Left ventricle myocardium superior (tissue), 1 donor: ENCODE measurements at regions not wholly inside any gene's neighbourhood (a gene's known extent, or its start where the extent isn't known, plus 50 kb on each side); places are given as distances from the start of the nearest gene placed in this dataset.
A peak's percentile ranks its signal among the peaks of the same experiment; 100 is the strongest.
"Not testable (repeated sequence)": the region's sequence is repeated elsewhere in the genome, so short reads cannot be mapped to it uniquely, and the experiment has no call there.

Source experiments
- ATAC-seq: fragments of 200-7000 bp; cut with Tn5 transposase; one replicate; pipeline ENCODE4 v1.9.1; 2020; ENCODE audit warnings: mild to moderate bottlenecking, moderate library complexity
- DNase-seq: peaks from one replicate; pipeline ENCODE4 v3.0.0-alpha.2; 2020
- intact Hi-C: fragments of 100-400 bp; cut with micrococcal nuclease; formaldehyde crosslinking; loops from one replicate; pipeline ENCODE4 v1.11.0; 2022
- donor health status: DM: no; HTN: yes; CAD: no; lungs with severe emphysema.

- no peak for ATAC-seq
- DNase-seq = no peak
- intact Hi-C loops = no loop called here
These were observed 72.3 kb upstream of the SH3RF1 start for GRCh38 chr4:169342906-169343564.

GRCh38 chr4:169342159-169342860 lies 71.6 kb upstream of the SH3RF1 start:
- ATAC-seq (no peak), DNase-seq (no peak)
- intact Hi-C loops = no loop called here

GRCh38 chr4:169341490-169341889 lies 70.7 kb upstream of the SH3RF1 start:
- ATAC-seq = no peak
- DNase-seq = no peak
- intact Hi-C loops = no loop called here

- no peak for ATAC-seq
- intact Hi-C loops = no loop called here
These were observed 70.1 kb upstream of the SH3RF1 start for GRCh38 chr4:169340834-169341233.

DNA sequence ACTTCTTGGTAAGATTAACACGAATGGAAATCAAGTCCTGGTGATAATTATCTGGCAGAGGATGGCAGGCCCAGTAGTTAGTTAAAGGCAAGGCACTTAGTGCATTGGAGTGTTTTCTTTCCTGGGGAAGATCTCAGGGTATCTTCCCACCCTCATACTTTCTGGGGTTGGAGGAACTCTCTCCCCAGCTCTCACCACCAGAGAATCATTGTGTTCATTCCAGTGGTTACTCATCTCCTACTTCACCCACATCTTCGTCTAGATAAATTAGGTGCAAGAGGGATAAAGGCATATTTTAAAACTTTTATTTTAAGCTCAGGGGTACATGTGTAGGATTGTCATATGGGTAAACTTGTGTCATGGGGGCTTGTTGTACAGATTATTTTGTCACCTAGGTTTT lies 67.5 kb upstream of the SH3RF1 start:
- no peak for ATAC-seq
- intact Hi-C loops = no loop called here
- DNase-seq = no peak

More at GRCh38 chr4:169340834-169341233, 70.1 kb upstream of the SH3RF1 start:
- no peak for DNase-seq

DNA sequence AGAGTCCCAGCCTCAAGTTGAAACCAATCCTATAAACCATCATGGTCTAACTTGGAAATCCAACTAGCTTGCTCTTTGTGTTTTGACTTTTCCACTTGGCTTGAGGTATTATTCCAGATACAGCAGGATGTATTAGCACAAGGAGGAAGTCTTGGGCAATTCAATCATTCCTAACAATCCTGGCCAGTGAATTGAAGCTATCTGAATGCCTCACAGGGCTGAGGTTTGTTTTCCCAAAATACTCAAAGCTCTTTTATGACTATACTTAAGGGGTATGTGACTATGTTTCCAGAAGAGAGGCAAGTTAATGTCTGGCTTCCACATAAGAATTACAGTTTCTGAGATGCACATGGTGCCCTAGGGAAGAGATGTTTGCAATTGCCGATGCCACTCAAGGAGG lies 66.8 kb upstream of the SH3RF1 start:
- DNase-seq (no peak), ATAC-seq (no peak)
- intact Hi-C loops = no loop called here

DNA sequence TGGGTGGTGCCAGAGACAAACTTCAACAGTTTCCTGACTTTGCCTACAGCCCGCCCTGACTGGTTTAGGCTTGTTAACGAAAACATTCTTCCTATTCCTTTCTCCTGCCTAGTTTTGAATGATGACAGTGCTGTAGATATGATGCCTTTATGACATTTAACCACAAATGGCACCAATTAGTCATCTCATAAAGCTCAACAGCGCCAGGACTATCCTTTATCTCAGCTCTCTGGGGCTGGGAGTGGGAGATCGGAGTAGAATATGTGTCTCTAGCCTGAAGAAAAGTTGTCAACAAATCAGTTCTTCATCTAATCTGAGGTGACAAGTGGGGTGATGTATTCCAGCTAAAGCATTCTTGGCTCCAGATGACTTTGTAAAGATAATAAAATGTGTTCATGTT lies 64.6 kb upstream of the SH3RF1 start:
- ATAC-seq = peak; percentile 18
- intact Hi-C loops = no loop called here
- no peak for DNase-seq

- DNase-seq (no peak), ATAC-seq (no peak)
- intact Hi-C loops = no loop called here
These were observed 63.6 kb upstream of the SH3RF1 start for GRCh38 chr4:169334335-169334734.

GRCh38 chr4:169333265-169333664 lies 62.5 kb upstream of the SH3RF1 start:
- ATAC-seq (no peak), DNase-seq (no peak)
- intact Hi-C loops = no loop called here

GRCh38 chr4:169332583-169332982 lies 61.8 kb upstream of the SH3RF1 start:
- intact Hi-C loops = no loop called here
- no peak for DNase-seq
- ATAC-seq = no peak

DNA sequence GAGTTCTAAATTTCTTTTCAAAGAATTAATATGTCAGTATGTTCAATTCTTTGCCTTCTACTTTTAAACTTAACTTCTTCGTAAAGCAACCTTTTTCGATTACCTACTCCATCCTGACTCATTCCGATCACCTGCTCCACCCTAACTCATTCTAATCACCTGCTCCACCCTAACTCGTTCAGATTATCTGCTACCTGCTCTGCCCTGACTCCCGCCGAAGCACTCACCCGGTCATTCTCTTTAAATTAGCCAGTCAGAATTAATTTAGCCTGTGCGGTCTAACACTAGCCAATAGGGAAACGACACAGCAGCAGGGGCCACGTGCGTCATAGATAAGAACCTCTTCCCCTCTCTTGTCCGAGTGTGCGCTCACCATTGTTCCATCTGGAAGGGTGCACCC lies 60.1 kb upstream of the SH3RF1 start:
- ATAC-seq (no peak), DNase-seq (no peak)
- intact Hi-C loops = no loop called here

- ATAC-seq = no peak
- intact Hi-C loops = no loop called here
- DNase-seq = no peak
These were observed 59.3 kb upstream of the SH3RF1 start for GRCh38 chr4:169330095-169330494.

DNA sequence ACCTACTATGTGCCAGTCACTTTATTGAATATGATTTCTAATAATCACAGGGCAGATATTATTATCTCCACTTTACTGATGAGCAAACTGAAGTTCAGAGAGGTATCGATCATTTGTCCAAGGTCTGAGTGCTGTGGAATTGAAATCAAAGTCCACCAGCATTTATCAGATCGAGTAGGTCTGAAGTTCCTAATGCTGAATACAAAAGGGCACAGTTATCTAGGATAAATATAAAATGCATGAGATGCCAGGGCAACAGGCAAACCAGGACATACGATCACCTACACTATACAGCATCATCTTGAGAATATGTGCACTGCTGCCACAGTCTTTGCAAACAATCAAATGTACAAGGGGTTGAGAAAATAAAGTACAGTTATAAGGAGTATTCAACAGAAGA lies 57.2 kb upstream of the SH3RF1 start:
- intact Hi-C loops = no loop called here
- ATAC-seq = no peak
- DNase-seq = no peak

DNA sequence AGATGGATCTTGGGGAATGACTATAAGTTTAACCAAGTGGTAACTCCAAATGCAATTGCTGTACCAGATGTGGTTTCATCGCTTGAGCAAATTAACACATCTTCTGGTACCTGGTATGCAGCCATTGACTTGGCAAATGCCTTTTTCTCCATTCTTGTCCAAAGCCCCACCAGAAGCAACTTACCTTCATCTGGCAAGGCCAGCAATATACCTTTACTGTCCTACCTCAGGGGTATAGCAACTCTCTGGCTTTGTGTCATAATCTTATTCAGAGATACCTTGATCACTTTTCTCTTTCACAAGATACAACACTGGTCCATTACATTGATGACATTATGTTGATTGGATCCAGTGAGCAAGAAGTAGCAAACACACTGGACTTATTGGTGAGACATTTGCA lies 53.2 kb upstream of the SH3RF1 start:
- intact Hi-C loops, DNase-seq, ATAC-seq: not testable (repeated sequence)

GRCh38 chr4:169322833-169323232 lies 52.1 kb upstream of the SH3RF1 start:
- ATAC-seq, intact Hi-C loops, DNase-seq: not testable (repeated sequence)
